Stimulated activated memory B cell treated with anti-CD40 and anti-IgM and Interleukin-4, amounts not matched to agents 10 μg/mL and 1 μg/mL and 100 μg/mL, for 72 hours (primary cell): ENCODE measurements at regions not wholly inside any gene's neighbourhood (a gene's known extent, or its start where the extent isn't known, plus 50 kb on each side); places are given as distances from the start of the nearest gene placed in this dataset.
"Not testable (repeated sequence)": the region's sequence is repeated elsewhere in the genome, so short reads cannot be mapped to it uniquely, and the experiment has no call there.

Experiments used
- ATAC-seq: fragments of 150-1000 bp; cut with Tn5 transposase; 2 replicates; pipeline ENCODE4 v1.10.0; 2021
- H3K27ac Mint-ChIP-seq: one replicate; pipeline ENCODE4 v1.8.0; 2022; ENCODE audit warnings: mild to moderate bottlenecking, mixed read lengths
- H3K27me3 Mint-ChIP-seq: one replicate; pipeline ENCODE4 v1.8.0; 2022; ENCODE audit warnings: mixed read lengths
- H3K36me3 Mint-ChIP-seq: one replicate; pipeline ENCODE4 v1.8.0; 2022; ENCODE audit warnings: mixed read lengths
- H3K4me1 Mint-ChIP-seq: one replicate; pipeline ENCODE4 v1.8.0; 2022; ENCODE audit warnings: mixed read lengths
- H3K4me3 Mint-ChIP-seq: one replicate; pipeline ENCODE4 v1.8.0; 2022; ENCODE audit warnings: mild to moderate bottlenecking, moderate library complexity, mixed read lengths
- H3K9me3 Mint-ChIP-seq: one replicate; pipeline ENCODE4 v1.8.0; 2022; ENCODE audit warnings: mixed read lengths

GRCh38 chr11:90294526-90294925 is 71.7 kb upstream of the CHORDC1 start:
- Mint-ChIP-seq H3K4me1 (no peaks in the 10 kb centered on the region), H3K27ac (no peak overlapping the region), H3K9me3 (peaks cover 5% of the 10 kb centered on the region), H3K27me3 (no peaks in the 10 kb centered on the region), H3K36me3 (no peaks in the 10 kb centered on the region), H3K4me3 (no peak overlapping the region)
- no peak for ATAC-seq

GRCh38 chr11:90294091-90294490 is 71.2 kb upstream of the CHORDC1 start:
- no peaks in the 10 kb centered on the region for H3K4me1 Mint-ChIP-seq
- H3K36me3 Mint-ChIP-seq: no peaks in the 10 kb centered on the region
- H3K4me3 Mint-ChIP-seq: no peak overlapping the region
- H3K27me3 Mint-ChIP-seq: no peaks in the 10 kb centered on the region
- peaks cover 5% of the 10 kb centered on the region for H3K9me3 Mint-ChIP-seq
- ATAC-seq: no peak
- H3K27ac Mint-ChIP-seq: no peak overlapping the region

- Mint-ChIP-seq H3K27me3 (no peaks in the 10 kb centered on the region), H3K4me1 (no peaks in the 10 kb centered on the region), H3K36me3 (no peaks in the 10 kb centered on the region), H3K27ac (no peak overlapping the region), H3K9me3 (peaks cover 2% of the 10 kb centered on the region), H3K4me3 (no peak overlapping the region)
- ATAC-seq: no peak
Observed at GRCh38 chr11:90288212-90288821, 65.5 kb upstream of the CHORDC1 start.

- ATAC-seq: no peak
- H3K4me3 Mint-ChIP-seq: no peak overlapping the region
- H3K36me3 Mint-ChIP-seq: no peaks in the 10 kb centered on the region
- H3K4me1 Mint-ChIP-seq: no peaks in the 10 kb centered on the region
- H3K27me3 Mint-ChIP-seq: no peaks in the 10 kb centered on the region
- peaks cover 2% of the 10 kb centered on the region for H3K9me3 Mint-ChIP-seq
- no peak overlapping the region for H3K27ac Mint-ChIP-seq
Observed at GRCh38 chr11:90286640-90287039, 63.8 kb upstream of the CHORDC1 start.

- Mint-ChIP-seq H3K4me3 (no peak overlapping the region), H3K27me3 (no peaks in the 10 kb centered on the region), H3K36me3 (no peaks in the 10 kb centered on the region), H3K9me3 (peaks cover 2% of the 10 kb centered on the region), H3K4me1 (no peaks in the 10 kb centered on the region), H3K27ac (no peak overlapping the region)
- no peak for ATAC-seq
Observed at GRCh38 chr11:90284171-90284570, 61.3 kb upstream of the CHORDC1 start.

- not testable (repeated sequence) for ATAC-seq, H3K27ac Mint-ChIP-seq, H3K9me3 Mint-ChIP-seq, H3K27me3 Mint-ChIP-seq, H3K4me1 Mint-ChIP-seq, H3K36me3 Mint-ChIP-seq, H3K4me3 Mint-ChIP-seq
Observed at GRCh38 chr11:90282551-90283071, 59.8 kb upstream of the CHORDC1 start.

- Mint-ChIP-seq H3K27ac (no peak overlapping the region), H3K36me3 (no peaks in the 10 kb centered on the region)
Observed at GRCh38 chr11:90274362-90274761, 51.5 kb upstream of the CHORDC1 start.

More at GRCh38 chr11:90274362-90274761, 51.5 kb upstream of the CHORDC1 start:
- no peaks in the 10 kb centered on the region for H3K4me1 Mint-ChIP-seq
- no peaks in the 10 kb centered on the region for H3K27me3 Mint-ChIP-seq
- no peak overlapping the region for H3K4me3 Mint-ChIP-seq
- no peak for ATAC-seq
- H3K9me3 Mint-ChIP-seq: peaks cover 3% of the 10 kb centered on the region
